ENCODE measurements at regions not wholly inside any gene's neighbourhood (a gene's known extent, or its start where the extent isn't known, plus 50 kb on each side); places are given as distances from the start of the nearest gene placed in this dataset.
"Not testable (repeated sequence)": the region's sequence is repeated elsewhere in the genome, so short reads cannot be mapped to it uniquely, and the experiment has no call there.

DNA sequence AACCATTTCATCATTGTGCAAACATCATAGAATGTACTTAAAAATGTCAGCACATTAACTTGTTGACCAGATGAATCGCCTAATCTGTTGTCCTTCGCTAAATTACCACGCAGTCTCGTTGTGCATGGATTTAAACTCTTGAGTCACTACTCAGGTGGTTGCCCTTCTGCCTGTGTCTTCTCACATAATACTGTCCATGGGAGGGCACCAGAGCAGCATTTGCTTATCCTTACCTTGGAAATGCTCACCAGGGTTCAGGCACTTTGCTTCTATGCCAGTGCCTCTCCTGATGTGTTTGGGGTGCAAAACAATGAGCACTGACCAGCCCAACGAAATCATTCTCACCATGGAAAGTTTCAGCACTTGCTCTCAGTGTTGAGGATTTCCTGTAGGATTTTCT lies 559.9 kb downstream of the RWDD3 start:
- no peak for DNase-seq

DNA sequence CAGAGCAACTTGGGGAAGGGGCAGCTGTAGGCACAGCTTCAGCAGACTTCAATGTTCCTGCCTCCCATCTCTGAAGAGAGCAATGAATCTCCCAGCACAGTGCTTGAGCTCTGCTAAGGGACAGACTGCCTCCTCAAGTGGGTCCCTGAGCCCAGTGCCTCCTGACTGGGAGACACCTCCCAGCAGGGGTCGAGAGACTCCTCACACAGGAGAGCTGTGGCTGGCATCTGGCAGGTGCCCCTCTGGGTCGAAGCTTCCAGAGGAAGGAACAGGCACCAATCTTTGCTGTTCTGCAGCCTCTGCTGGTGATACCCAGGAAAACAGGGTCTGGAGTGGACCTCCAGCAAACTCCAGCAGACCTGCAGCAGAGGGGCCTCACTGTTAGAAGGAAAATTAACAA lies 563.8 kb downstream of the RWDD3 start:
- DNase-seq = not testable (repeated sequence)

DNA sequence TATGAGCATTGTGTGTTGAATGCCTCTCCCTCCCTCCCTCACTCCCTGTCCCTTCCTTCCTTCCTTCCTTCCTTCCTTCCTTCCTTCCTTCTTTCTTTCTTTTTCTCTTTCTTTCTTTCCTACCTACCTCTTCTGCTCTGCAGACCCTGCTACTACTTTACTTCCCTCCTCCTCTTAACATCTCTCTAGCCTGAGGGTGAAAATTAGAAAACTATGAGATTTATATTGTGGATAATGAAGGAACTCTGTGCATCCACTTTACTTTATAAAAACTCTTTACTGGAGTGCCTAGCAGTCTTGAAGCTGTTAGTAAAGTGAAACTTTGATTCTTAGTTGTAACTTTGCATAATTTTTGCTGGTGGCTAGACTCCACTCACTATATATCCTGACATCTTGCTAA lies 572.2 kb downstream of the RWDD3 start:
- DNase-seq = no peak

- DNase-seq = no peak
Observed at GRCh38 chr1:95809391-95809790, 575.4 kb downstream of the RWDD3 start.

- DNase-seq = no peak
Observed at GRCh38 chr1:95815511-95815910, 581.5 kb downstream of the RWDD3 start.

DNA sequence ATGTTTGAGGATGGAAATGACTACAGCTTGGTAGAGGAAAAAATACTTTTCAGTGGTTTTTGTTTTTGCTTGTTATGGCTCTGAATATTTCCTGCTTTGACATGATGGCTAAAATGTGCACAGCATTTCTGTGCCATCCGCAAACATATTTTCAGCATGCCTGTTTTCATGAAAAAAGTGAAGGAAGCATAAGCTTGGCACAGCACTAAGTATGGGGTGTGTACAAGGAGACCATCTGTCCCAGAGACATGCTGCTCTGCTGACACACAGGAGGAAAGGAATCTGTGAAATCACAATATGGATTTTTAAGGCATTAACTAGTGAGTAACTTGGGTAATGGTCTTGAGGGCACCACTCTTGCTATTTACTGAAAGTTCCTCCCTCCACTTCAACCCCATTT lies 595.5 kb downstream of the RWDD3 start:
- DNase-seq = no peak

- DNase-seq = no peak
Observed at GRCh38 chr1:95832370-95832769, 598.4 kb downstream of the RWDD3 start.

DNA sequence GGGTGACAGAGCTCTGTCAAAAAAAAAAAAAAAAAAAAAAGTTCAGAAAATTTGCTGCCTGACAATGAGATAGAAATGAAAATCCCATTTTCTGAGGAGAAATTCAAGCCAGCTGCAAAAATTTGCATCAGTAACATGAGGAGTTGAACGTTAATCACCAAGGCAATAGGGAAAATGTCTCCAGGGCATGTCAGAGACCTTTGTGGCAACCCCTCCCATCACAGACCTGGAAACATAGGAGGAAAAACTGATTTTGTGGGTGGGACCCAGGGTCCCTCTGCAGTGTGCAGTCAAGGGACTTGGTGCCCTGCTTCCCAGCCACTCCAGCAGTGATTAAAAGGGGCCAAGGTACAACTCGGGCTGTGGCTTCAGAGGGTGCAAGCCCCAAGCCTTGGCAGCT lies 615.4 kb downstream of the RWDD3 start:
- no peak for DNase-seq

DNA sequence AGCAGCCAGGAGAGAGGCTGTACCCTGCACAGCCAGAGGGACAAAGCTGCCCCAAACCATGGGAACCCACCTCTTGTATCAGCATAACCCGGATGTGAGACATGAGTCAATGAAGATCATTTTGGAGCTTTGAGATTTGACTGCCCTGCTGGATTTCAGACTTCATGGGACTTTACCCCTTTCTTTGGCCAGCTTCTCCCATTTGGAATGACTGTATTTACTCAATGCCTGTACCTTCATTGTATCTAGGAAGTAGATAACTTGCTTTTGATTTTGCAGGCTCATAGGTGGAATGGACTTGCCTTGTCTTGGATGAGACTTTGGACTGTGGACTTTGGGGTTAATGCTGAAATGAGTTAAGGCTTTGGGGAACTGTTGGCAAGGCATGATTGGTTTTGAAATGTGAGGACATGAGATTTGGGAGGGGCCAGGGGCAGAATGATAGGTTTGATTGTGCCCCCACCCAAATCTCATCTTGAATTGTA lies 616.2 kb downstream of the RWDD3 start:
- DNase-seq = no peak

GRCh38 chr1:95850763-95851162 lies 616.8 kb downstream of the RWDD3 start:
- DNase-seq = no peak

- no peak for DNase-seq
Observed at GRCh38 chr1:95852483-95853070, 618.6 kb downstream of the RWDD3 start.

GRCh38 chr1:95854457-95854856 lies 620.4 kb downstream of the RWDD3 start:
- no peak for DNase-seq

- no peak for DNase-seq
Observed at GRCh38 chr1:95863086-95863485, 629.1 kb downstream of the RWDD3 start.

DNA sequence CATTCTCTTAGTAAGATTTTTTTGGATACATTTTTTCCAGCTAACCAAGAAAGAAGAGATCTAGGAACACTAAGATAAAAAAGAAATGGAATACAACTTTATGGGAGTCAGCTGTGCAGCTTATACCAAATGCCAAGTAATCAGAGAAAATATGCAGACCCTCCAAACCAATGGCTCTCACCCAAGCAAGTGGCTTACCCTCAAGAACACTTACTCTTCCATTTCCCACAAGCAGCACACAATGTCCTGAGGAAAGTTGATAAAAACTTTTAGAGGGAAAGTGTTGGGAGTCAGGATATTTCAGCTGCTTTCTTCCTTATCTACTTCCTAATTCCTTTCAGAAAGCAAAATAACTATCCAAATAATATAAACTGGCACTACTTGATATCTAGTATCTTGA lies 631.8 kb downstream of the RWDD3 start:
- DNase-seq = no peak

DNA sequence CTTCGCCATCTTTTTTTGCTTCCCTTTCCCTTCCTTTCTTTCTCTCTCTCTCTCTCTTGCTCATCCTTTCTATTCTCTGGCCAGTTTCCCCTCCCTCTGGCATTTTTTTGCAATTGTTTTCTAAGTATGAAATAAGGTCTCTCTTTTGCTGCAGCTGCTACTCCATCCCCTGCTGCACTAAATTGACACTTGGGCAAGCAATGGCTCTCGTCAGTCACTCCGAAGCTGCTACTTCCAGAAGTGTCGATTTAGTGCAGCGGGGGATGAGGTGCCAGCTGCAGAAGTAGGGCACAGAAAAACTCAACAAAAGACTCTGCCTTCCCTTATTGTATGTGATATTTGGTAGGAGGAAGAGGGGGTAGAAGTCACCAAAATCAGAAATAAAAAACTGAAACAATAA lies 642.3 kb downstream of the RWDD3 start:
- DNase-seq = no peak

GRCh38 chr1:95879498-95880050 lies 645.6 kb downstream of the RWDD3 start:
- no peak for DNase-seq

DNA sequence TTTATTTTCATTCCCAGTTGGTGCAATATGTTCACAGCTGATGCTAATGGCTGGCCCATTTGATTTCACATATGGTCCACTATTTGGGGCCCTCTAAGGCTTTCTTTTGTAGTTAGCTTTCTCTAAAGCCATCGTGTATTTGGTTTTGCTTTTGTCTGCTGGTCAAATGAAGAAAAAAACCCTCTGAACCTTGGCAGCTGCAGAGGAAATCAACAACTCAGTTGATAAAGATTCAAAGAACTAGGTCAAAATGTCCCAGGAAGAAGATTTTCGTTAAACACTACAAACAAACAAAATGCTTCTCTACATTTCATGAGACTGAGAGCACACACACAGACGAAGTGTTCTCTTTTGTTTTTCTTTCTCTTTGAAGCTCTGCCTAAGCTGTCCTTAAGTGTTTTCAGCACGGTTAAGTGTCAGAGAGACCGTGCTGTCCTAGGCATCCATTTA lies 655.0 kb downstream of the RWDD3 start:
- DNase-seq = no peak

- no peak for DNase-seq
Observed at GRCh38 chr1:95889400-95889799, 655.4 kb downstream of the RWDD3 start.

GRCh38 chr1:95893921-95894320 lies 659.9 kb downstream of the RWDD3 start:
- no peak for DNase-seq

DNA sequence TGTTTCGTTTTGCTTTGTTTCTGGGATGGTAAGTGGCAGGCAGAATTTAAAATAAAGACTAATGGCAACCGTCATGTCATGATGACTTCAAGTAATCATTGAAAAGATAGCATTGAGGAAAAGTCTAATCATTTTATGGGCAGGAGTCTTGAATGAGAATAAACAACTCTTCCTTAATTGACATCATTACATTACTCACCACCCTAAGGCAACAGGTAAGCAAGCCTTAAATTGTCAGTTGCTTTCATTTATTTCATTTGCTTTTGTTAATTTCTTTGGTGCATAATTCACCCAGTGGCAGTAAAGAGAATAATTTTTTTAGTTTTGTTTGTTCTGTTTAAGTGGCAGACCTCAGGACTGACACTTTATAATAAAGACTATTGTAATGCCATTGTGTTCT lies 669.0 kb downstream of the RWDD3 start:
- DNase-seq = no peak

DNA sequence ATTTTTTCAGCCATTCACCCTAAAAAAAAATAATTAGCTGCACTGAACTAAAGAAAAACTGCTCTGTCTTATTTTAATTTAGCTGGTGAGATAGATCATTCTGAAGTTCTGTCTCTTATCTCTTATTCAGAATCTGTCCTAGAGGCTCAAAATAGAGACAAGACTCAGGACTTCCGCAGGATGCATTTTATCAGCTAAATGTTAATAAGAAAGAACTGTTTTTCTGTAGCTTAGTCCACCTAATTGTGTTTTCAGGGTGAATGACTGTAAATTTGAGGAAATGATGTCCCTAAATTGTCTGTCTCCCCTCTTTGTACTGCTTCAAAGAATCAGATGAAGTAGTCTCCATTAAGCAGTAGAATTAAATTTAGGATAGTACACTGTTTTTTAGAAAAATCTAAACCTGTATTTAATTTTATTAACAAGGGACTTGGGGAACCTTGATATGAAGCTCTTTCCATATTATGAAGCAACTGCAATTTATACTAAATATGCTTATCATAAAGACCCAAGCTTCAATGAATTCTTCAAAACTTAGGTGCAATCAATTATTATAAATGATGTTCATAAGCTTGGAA lies 671.9 kb downstream of the RWDD3 start:
- DNase-seq = no peak

DNA sequence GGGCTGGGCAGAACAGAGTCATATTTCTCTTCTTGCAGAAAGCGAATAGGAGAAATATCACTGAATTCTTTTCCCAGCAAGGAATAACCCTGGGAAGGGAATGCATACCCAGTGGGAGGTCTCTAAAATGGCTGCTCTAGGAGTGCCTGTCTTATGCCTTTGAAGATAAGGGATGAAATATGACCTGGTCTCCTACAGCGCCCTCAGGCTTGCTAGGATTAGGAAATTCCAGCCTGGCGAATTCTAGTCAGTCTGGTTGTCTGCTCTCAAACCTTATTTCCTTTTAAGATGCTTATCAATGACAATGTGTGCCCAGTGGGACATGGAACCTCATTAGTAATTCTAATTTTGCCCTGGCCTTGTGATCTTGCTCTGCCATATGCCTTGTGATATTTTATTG lies 677.7 kb downstream of the RWDD3 start:
- DNase-seq = not testable (repeated sequence)

GRCh38 chr1:95916616-95917015 lies 682.6 kb downstream of the RWDD3 start:
- DNase-seq = no peak

DNA sequence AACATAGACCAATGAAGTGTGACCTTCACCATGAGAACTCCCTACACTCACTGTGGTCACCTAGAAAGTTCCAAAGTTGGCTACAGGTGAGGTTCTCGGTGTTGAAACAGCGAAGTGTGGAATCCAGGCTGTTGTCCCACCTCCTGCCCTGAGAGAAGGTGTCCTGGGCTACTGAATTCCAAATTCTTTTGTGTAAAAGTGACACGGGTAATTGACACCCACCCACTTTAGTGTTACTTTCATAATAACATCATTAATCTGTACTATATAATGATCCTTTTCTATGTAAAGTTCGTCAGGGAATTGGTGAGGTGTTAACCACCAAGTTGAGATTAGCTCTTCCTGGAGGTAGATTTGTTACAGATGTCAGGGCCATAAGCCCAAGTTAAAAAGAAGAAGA lies 690.7 kb downstream of the RWDD3 start:
- no peak for DNase-seq

GRCh38 chr1:95926331-95926730 lies 692.3 kb downstream of the RWDD3 start:
- DNase-seq = no peak
